ENCODE measurements at regions not wholly inside any gene's neighbourhood (a gene's known extent, or its start where the extent isn't known, plus 50 kb on each side); places are given as distances from the start of the nearest gene placed in this dataset.
A peak's percentile ranks its signal among the peaks of the same experiment; 100 is the strongest.

DNA sequence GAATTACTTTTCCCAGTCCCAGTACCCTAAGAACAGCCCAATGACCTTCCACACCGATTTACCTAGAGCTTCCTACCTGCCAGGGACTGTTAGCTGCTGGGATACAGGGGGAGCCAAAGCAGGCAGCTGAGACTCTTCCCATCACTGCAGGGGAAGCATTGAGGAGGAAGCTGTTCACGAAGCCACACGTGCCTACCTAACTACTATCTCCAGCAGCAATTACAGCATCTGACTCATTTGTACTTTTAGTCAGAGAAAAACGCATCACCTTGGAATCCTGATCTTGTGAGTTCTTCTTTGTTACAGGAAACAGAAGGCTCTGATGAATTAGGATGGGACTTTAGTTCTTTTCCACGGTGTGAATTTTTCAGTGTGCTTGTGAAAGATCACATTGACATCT, 113.7 kb upstream of the DHX40 start:
- ChIA-PET CTCF (ENCODE audit: partially characterized antibody) (no interaction called here), POLR2A (ENCODE audit: partially characterized antibody) (no interaction called here)
- Histone ChIP-seq H3K4me3 (ENCODE audit: low read length in 2 of 2) (no peak overlapping the region), H3K27ac (ENCODE audit: low read depth, low read length) (no peak overlapping the region), H3K9me3 (ENCODE audit: control insufficient read depth in 1 of 2, low read length in 2 of 2) (no peaks in the 10 kb centered on the region), H3K4me1 (ENCODE audit: insufficient read depth, low read length) (no peaks in the 10 kb centered on the region), H3K36me3 (ENCODE audit: insufficient read depth, low read length) (no peaks in the 10 kb centered on the region), H3K27me3 (ENCODE audit: insufficient read depth, low read length) (no peaks in the 10 kb centered on the region)
- H3K9me3 Mint-ChIP-seq: no peaks in the 10 kb centered on the region
- no peak overlapping the region for H3K27ac Mint-ChIP-seq
- peaks cover 0 to 5% of the 10 kb centered on the region in 2 donors for H3K27me3 Mint-ChIP-seq
- no peaks in the 10 kb centered on the region for H3K36me3 Mint-ChIP-seq
- no peaks in the 10 kb centered on the region for H3K4me1 Mint-ChIP-seq
- no peak overlapping the region for H3K4me3 Mint-ChIP-seq
- DNase-seq: no peak
- intact Hi-C loops (cut with micrococcal nuclease): no loop called here

DNA sequence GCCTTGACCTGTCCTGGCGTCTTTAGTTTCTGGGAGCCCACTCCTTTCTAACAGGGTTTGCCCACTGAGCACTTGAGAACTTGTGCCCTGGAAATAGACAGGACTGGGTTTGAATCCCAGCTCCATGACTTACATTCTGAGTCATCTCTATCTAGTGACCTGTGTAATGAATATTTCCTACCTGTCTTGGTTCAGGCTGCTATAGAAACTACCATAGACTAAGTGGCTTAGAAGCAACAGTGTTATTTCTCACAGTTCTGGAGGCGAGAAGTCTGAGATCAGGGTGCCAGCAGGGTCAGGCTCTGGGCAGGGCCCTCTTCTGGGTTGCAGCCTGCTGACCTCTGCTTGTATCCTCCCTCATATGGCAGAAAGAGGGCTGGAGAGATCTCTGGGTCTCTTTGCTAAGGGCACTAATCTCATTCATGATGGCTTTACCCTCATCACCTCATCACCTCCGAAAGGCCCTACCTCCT, 110.7 kb upstream of the DHX40 start:
- H3K27me3 ChIP-seq (ENCODE audit: insufficient read depth, low read length): no peaks in the 10 kb centered on the region
- POLR2A ChIA-PET (ENCODE audit: partially characterized antibody): no interaction called here
- Mint-ChIP-seq H3K27me3 (peaks cover 0 to 5% of the 10 kb centered on the region in 2 donors), H3K36me3 (no peaks in the 10 kb centered on the region), H3K4me3 (no peak overlapping the region), H3K9me3 (no peaks in the 10 kb centered on the region), H3K27ac (no peak overlapping the region), H3K4me1 (no peaks in the 10 kb centered on the region)
- no peaks in the 10 kb centered on the region for H3K9me3 ChIP-seq (ENCODE audit: control insufficient read depth in 1 of 2, low read length in 2 of 2)
- intact Hi-C loops (cut with micrococcal nuclease): no loop called here
- CTCF ChIA-PET (ENCODE audit: partially characterized antibody): no interaction called here
- no peak for DNase-seq
- no peaks in the 10 kb centered on the region for H3K4me1 ChIP-seq (ENCODE audit: insufficient read depth, low read length)
- H3K4me3 ChIP-seq (ENCODE audit: low read length in 2 of 2): no peak overlapping the region
- H3K36me3 ChIP-seq (ENCODE audit: insufficient read depth, low read length): no peaks in the 10 kb centered on the region
- no peak overlapping the region for H3K27ac ChIP-seq (ENCODE audit: low read depth, low read length)

DNA sequence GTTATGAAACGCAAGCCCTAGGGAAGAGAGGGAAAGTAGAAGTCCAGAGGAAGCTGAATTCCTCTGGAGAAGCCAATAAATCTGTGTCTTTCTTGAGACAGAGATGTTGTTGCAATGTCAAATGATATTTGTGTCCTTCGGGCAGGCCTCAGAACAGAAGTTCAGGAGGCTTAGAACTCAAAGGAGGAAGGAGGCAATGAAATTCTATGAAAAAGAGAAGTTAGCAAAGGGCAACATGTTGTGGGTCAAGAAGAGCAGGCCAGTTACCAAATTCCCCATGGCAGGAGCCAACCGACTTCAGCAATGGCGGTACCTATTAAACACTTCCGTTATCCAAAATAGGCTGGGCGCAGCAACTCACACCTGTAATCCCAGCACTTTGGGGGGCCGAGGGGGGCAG, 109.0 kb upstream of the DHX40 start:
- no peak overlapping the region for H3K4me3 Mint-ChIP-seq
- H3K9me3 ChIP-seq (ENCODE audit: control insufficient read depth in 1 of 2, low read length in 2 of 2): no peaks in the 10 kb centered on the region
- intact Hi-C loops (cut with micrococcal nuclease): no loop called here
- H3K36me3 Mint-ChIP-seq: no peaks in the 10 kb centered on the region
- no peaks in the 10 kb centered on the region for H3K9me3 Mint-ChIP-seq
- CTCF ChIA-PET (ENCODE audit: partially characterized antibody): interaction anchor here (0.7 kb wide), 1 partner anchor 16 kb away, joined by 3 read pairs; no protein-coding TSS in a partner anchor
- POLR2A ChIA-PET (ENCODE audit: partially characterized antibody): no interaction called here
- no peaks in the 10 kb centered on the region for H3K4me1 Mint-ChIP-seq
- no peak overlapping the region for H3K27ac Mint-ChIP-seq
- H3K27me3 Mint-ChIP-seq: peaks cover 4 to 6% of the 10 kb centered on the region in 2 donors
- no peak overlapping the region for H3K4me3 ChIP-seq (ENCODE audit: low read length in 2 of 2)
- no peaks in the 10 kb centered on the region for H3K36me3 ChIP-seq (ENCODE audit: insufficient read depth, low read length)
- no peak for DNase-seq
- H3K4me1 ChIP-seq (ENCODE audit: insufficient read depth, low read length): no peaks in the 10 kb centered on the region
- H3K27ac ChIP-seq (ENCODE audit: low read depth, low read length): no peak overlapping the region
- H3K27me3 ChIP-seq (ENCODE audit: insufficient read depth, low read length): no peaks in the 10 kb centered on the region

DNA sequence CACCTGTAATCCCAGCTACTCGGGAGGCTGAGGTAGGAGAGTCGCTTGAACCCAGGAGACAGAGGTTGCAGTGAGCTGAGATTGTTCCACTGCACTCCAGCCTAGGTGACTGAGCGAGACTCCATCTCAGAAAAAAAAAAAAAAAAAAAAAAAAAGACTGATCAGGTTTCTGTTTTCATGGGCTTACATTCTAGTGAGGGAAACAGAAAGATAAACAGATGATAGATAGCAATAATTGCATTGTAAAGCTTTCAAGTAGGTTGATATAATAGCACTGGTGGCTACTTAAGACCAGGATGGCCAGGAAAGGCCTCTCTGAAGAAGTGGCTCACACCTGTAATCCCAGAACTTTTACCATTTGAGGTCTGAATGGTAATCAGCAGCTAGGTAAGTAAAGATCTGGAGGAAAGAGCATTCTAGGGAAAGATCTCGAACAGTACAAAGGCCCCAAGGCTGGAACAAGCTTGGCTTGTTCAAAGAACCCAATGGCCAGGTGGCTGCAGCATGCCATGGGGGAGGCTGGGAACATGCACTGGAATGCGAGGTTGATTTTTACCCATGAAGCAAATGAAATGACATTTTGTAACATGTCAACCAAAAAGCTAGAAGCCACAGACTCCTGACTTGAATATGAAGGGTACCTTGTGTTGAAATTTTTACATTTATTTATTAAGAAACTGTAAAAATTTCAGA, 108.3 kb upstream of the DHX40 start:
- intact Hi-C loops (cut with micrococcal nuclease): no loop called here
- no peaks in the 10 kb centered on the region for H3K9me3 Mint-ChIP-seq
- peaks cover 1 to 6% of the 10 kb centered on the region in 2 donors for H3K27me3 Mint-ChIP-seq

DNA sequence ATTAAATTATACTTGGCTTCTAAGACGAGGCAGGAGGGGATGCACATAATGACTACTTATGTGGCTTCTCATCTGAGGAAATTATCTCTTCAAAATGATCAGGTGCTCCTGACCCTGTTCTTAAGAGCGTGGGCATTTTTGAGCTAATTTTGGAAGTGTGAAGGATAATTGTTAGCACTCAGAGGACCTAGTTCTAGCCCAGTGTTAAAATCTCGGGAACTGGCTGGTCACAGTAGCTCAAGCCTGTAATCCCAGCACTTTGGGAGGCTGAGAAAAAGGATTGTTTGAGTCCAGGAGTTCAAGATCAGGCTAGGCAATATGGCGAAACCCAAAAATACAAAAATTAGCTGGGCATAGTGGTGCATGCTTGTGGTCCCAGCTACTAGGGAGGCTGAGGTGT, 103.0 kb upstream of the DHX40 start:
- no peak overlapping the region for H3K27ac ChIP-seq (ENCODE audit: low read depth, low read length)
- intact Hi-C loops (cut with micrococcal nuclease): no loop called here
- no peak for DNase-seq
- no peaks in the 10 kb centered on the region for H3K27me3 ChIP-seq (ENCODE audit: insufficient read depth, low read length)
- POLR2A ChIA-PET (ENCODE audit: partially characterized antibody): no interaction called here
- CTCF ChIA-PET (ENCODE audit: partially characterized antibody): interaction anchor here (0.7 to 2.2 kb wide), 4 partner anchors 10 to 959 kb away, joined by 4 to 6 read pairs (median 4); no protein-coding TSS in a partner anchor
- Mint-ChIP-seq H3K4me3 (no peak overlapping the region), H3K27ac (no peak overlapping the region), H3K36me3 (no peaks in the 10 kb centered on the region), H3K9me3 (no peaks in the 10 kb centered on the region), H3K4me1 (no peaks in the 10 kb centered on the region), H3K27me3 (peaks cover 0 to 6% of the 10 kb centered on the region in 2 donors)
- no peaks in the 10 kb centered on the region for H3K4me1 ChIP-seq (ENCODE audit: insufficient read depth, low read length)
- no peak overlapping the region for H3K4me3 ChIP-seq (ENCODE audit: low read length in 2 of 2)
- H3K9me3 ChIP-seq (ENCODE audit: control insufficient read depth in 1 of 2, low read length in 2 of 2): no peaks in the 10 kb centered on the region
- H3K36me3 ChIP-seq (ENCODE audit: insufficient read depth, low read length): no peaks in the 10 kb centered on the region

More for the DNA sequence above, 108.3 kb upstream of the DHX40 start:
- H3K4me1 Mint-ChIP-seq: no peaks in the 10 kb centered on the region
- no peaks in the 10 kb centered on the region for H3K36me3 Mint-ChIP-seq
- H3K36me3 ChIP-seq (ENCODE audit: insufficient read depth, low read length): no peaks in the 10 kb centered on the region
- H3K4me1 ChIP-seq (ENCODE audit: insufficient read depth, low read length): no peaks in the 10 kb centered on the region
- no peak overlapping the region for H3K4me3 Mint-ChIP-seq
- H3K27ac Mint-ChIP-seq: peak overlapping the region in 1 of 7 donors; percentile 29
- no peaks in the 10 kb centered on the region for H3K9me3 ChIP-seq (ENCODE audit: control insufficient read depth in 1 of 2, low read length in 2 of 2)
- DNase-seq: no peak
- ChIA-PET CTCF (ENCODE audit: partially characterized antibody) (interaction anchor here (0.7 kb wide), 1 partner anchor 16 kb away, joined by 3 read pairs; no protein-coding TSS in a partner anchor), POLR2A (ENCODE audit: partially characterized antibody) (no interaction called here)
- H3K27me3 ChIP-seq (ENCODE audit: insufficient read depth, low read length): no peaks in the 10 kb centered on the region
- H3K4me3 ChIP-seq (ENCODE audit: low read length in 2 of 2): no peak overlapping the region
- no peak overlapping the region for H3K27ac ChIP-seq (ENCODE audit: low read depth, low read length)

DNA sequence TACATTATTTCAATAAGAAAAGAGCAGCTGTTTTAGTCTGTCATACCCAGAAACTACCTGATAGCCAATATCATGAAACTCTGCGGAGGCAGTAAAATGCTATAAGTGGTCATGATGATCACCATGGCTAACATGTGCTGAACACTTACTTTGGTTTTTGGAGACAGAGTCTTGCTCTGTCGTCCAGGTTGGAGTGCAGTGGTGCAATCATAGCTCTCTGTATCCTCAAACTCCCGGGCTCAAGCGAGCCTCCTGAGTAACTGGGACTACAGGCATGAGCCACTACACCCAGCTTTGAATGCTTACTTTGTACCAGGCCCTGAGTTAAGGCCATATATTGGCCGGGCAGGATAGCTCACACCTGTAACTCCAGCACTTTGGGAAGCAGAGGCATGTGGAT, 101.2 kb upstream of the DHX40 start:
- no peak for DNase-seq
- no peak overlapping the region for H3K27ac ChIP-seq (ENCODE audit: low read depth, low read length)
- Mint-ChIP-seq H3K27me3 (peaks cover 0 to 6% of the 10 kb centered on the region in 2 donors), H3K4me1 (no peaks in the 10 kb centered on the region), H3K36me3 (no peaks in the 10 kb centered on the region), H3K4me3 (no peak overlapping the region), H3K27ac (no peak overlapping the region), H3K9me3 (no peaks in the 10 kb centered on the region)
- ChIA-PET CTCF (ENCODE audit: partially characterized antibody) (interaction anchor here (0.8 to 2.2 kb wide), 3 partner anchors 8 to 153 kb away, joined by 3 to 6 read pairs (median 3); no protein-coding TSS in a partner anchor), POLR2A (ENCODE audit: partially characterized antibody) (no interaction called here)
- H3K4me3 ChIP-seq (ENCODE audit: low read length in 2 of 2): no peak overlapping the region
- intact Hi-C loops (cut with micrococcal nuclease): no loop called here
- no peaks in the 10 kb centered on the region for H3K27me3 ChIP-seq (ENCODE audit: insufficient read depth, low read length)
- no peaks in the 10 kb centered on the region for H3K36me3 ChIP-seq (ENCODE audit: insufficient read depth, low read length)
- H3K9me3 ChIP-seq (ENCODE audit: control insufficient read depth in 1 of 2, low read length in 2 of 2): no peaks in the 10 kb centered on the region
- no peaks in the 10 kb centered on the region for H3K4me1 ChIP-seq (ENCODE audit: insufficient read depth, low read length)

DNA sequence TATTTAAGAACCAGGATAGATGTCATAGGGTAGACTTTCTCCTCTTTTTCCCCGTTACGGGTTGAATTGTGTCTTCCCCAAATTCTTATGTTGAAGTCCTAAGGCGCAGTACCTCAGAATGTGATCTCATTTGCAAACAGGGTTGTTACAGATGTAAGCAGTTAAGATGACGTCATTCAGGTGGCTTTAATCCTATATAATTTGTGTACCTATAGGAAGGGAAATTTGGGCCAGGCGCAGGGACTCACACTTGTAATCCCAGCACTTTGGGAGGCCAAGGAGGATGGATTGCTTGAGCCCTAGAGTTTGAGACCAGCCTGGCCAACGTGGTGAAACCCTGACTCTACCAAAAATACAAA, 99.5 kb upstream of the DHX40 start:
- Histone ChIP-seq H3K27me3 (ENCODE audit: insufficient read depth, low read length) (no peaks in the 10 kb centered on the region), H3K27ac (ENCODE audit: low read depth, low read length) (no peak overlapping the region), H3K4me3 (ENCODE audit: low read length in 2 of 2) (no peak overlapping the region), H3K9me3 (ENCODE audit: control insufficient read depth in 1 of 2, low read length in 2 of 2) (no peaks in the 10 kb centered on the region), H3K4me1 (ENCODE audit: insufficient read depth, low read length) (no peaks in the 10 kb centered on the region), H3K36me3 (ENCODE audit: insufficient read depth, low read length) (no peaks in the 10 kb centered on the region)
- Mint-ChIP-seq H3K4me3 (no peak overlapping the region), H3K36me3 (no peaks in the 10 kb centered on the region), H3K9me3 (no peaks in the 10 kb centered on the region), H3K27me3 (no peaks in the 10 kb centered on the region), H3K27ac (no peak overlapping the region), H3K4me1 (no peaks in the 10 kb centered on the region)
- no peak for DNase-seq
- ChIA-PET CTCF (ENCODE audit: partially characterized antibody) (no interaction called here), POLR2A (ENCODE audit: partially characterized antibody) (no interaction called here)
- intact Hi-C loops (cut with micrococcal nuclease): no loop called here
